SK-N-MC (cell line): ENCODE measurements at regions not wholly inside any gene's neighbourhood (a gene's known extent, or its start where the extent isn't known, plus 50 kb on each side); places are given as distances from the start of the nearest gene placed in this dataset.

Experiments used
- EZH2 ChIP-seq: fragments of 200-600 bp; sonication (generic); IDR thresholded peaks from one replicate; pipeline ENCODE4 v1.6.1; 2017; ENCODE audit warnings: antibody characterized with exemption
- POLR2AphosphoS5 ChIP-seq: IDR thresholded peaks from 2 replicates; pipeline ENCODE4 v1.6.1; 2012; ENCODE audit warnings: mild to moderate bottlenecking, low read depth, low read length, borderline replicate concordance

- TF ChIP-seq POLR2AphosphoS5 (no peak), EZH2 (no peak)
Measured at GRCh38 chrX:6968231-6968630, 179.3 kb upstream of the STS start.
